ENCODE measurements at regions not wholly inside any gene's neighbourhood (a gene's known extent, or its start where the extent isn't known, plus 50 kb on each side); places are given as distances from the start of the nearest gene placed in this dataset.
A peak's percentile ranks its signal among the peaks of the same experiment; 100 is the strongest.
"Not testable (repeated sequence)": the region's sequence is repeated elsewhere in the genome, so short reads cannot be mapped to it uniquely, and the experiment has no call there.

DNA sequence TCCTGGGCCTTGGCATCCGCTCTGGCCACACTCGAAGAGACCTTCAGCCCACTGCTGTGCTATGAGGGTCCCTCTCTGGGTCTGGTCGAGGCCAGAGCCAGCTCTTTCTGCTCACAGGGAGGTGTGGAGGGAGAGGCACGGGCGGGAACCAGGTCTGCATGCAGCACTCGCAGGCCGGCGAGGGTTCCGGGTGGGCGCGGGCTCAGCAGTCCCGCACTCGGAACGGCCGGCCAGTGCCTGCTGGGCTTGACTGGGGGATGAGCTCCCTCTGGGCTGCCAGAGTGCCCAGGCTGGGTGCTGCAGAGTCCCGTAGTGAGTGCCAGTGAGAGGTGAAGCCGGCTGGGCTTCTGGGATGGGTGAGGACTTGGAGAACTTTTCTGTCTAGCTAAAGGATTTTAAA lies 882.7 kb downstream of the XPNPEP1 start:
- DNase-seq: no peak

DNA sequence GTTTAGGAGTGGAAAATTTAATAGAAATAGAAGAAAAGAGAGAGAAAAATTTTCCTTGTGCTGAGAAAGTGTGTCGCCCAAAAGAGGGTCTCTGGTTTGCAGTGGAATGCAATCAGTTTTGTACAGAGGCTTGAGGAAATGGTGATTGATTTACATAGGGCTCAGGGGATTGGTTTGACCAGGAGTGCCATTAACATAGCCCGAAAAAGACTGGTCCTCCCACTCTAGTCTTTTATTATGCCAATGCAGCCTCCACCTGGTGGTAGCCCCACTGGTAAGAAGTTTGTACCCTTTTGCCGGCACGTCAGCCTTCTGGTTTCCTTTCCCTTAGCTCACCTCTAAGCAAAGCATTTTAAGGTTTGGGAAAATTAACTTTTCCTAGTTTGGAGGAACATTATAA lies 885.3 kb downstream of the XPNPEP1 start:
- no peak for DNase-seq

DNA sequence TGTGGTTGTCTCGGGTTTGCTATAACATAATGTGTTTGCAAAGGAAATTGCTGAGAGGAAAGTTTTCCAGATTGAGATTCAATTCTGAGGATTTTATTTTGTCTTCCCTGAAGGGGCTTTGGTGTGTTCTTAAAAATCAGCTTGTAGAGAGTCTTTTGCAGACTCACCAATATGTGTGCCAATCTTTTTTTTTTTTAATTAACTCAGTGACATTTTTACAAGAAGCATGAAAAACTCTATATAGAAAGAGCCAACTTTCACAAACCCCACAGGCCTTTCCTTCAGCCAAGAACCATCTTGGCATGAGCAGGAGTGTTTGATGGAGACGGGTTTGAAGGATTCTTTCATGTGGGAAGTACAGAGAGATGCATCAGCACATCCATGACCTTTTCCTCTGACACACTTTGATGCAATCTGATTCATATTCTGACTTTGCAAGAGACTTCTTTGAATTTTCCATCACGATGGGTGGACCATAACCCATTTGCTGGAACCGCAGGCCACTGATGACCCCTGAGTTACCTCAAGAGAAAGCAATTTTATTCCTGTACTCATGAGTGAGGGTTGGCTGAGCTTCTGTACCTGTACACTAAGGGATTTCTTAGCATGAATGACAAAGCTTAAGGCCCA lies 892.6 kb downstream of the XPNPEP1 start:
- no peak for DNase-seq

DNA sequence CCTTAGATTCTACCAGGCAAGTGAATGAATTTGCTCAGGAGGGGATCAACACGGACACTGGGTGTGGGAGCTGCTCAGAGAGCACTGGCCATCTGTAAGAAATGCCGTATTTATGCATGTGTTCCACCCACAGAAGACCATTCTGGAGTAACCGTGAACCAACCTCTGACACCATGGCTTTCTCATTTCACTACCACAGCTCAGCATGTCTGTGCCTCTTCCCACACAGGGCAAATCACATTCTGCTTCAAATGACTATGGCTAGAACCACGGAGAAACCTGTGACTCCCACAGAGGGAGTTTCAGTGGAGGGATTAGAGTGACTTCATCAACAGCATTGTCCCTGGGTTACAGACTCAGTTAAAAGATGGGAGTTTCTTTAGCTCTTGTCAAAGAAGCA lies 893.4 kb downstream of the XPNPEP1 start:
- DNase-seq: no peak

DNA sequence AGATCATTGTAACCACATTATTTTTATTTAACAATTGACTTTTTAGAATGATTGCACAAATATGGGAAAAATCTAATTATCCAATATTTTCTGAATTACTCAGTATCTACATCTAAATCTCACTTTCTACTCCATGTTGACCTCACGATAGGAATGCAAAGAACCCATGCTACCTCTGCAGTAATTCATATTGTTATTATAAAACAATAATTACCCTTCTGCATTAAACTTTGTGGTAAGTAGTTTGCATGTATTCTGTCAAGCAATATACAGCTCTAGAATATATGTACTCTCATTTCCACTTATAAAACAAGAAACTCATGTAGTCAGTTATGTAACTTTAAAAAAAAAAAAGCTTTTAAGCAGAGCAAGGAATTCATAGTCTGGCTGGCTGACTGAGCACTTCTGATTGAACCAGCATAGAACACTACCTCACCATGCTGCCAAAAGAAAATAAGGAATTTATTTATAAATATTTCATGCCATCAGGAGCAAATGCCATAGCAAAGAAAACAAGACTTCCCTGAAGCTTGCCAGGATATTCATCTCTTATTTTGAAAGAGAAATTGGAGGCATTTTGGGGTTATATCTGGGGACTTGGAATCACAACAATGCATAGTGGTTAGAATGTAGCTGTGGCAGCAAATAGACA lies 895.7 kb downstream of the XPNPEP1 start:
- DNase-seq: no peak

DNA sequence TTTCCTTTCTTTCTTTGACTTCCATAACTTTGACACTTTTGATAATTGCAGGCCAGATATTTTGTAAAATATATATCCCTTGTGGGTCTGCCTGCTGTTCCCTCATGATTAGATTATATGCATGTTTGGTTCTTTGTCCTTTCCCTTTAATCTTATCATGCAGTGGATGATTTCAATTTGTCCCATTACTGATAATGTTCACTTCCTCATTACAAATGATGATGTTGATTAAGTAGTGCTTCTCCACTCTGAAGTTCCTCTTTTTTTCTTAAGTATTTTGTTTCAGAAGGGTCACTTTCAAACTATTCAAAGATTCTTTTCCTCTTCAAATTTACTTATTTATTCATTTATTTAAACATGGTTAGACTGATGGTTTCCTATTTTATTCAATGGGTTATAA lies 898.1 kb downstream of the XPNPEP1 start:
- DNase-seq: no peak

DNA sequence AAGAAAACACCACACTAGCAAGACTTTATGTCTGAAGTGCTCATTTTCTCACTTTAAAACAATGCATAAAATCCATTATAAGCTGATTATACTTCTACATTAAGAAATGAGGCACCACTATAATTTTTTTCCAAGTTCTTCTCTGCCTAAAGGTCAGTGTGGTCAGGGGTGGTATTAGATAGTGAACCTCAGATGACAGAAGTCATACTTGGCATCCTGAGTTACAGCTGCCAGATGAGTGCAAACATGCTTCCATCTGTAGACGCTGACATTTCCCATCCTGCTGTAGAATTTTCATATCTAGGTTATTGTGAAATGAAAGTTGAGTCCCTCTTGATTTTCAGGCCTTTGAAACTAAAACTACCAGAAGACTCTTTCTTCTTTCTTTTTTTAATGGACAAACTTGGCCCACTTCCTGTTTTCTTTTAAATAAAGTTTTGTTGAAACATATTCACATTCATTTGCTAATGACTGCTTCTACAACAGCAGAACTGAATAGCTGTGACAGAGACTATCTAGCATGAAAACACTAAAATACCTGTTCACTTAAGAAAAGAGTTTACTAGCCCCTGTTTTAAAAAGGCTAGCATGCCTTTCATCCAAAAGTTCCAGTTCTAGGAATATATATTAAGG lies 900.8 kb downstream of the XPNPEP1 start:
- no peak for DNase-seq

DNA sequence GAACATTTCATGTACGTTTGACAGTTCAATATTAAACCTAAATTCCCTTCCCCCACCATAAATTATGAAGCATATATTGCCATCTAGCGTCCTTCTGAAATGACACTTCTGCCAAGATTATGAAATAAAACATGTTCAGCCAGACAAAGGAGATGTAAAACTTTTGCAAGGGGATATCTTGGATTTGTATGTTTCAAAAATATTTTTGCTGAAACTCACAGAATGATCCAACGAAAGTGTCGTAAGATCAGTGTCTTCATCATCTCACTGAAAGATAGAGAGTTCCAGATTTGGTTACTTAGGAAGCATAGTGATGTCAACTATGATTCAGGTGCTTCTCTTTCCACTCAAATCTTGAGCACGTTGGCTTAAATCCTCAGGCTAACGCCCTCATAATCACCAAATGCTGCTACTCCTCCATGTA lies 904.3 kb downstream of the XPNPEP1 start:
- no peak for DNase-seq

DNA sequence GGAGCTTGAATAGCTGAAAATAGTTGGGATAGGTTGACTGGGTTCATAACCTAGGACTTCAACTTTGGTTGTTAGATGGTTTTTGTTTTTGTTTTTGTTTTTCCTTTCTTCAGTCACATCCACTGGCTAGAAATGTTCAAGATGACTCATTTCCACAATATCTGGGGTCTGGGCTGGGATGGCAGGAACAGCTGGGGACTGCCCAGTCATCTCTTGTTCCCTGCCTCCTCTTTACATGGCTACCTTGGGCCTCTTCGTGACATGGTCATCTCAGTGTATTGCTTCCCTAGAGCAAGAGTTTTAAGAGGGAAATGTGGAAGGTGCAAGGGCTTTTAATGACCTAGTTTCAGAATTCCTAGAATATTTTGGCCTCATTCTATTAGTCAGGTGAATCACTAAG lies 915.8 kb downstream of the XPNPEP1 start:
- no peak for DNase-seq

DNA sequence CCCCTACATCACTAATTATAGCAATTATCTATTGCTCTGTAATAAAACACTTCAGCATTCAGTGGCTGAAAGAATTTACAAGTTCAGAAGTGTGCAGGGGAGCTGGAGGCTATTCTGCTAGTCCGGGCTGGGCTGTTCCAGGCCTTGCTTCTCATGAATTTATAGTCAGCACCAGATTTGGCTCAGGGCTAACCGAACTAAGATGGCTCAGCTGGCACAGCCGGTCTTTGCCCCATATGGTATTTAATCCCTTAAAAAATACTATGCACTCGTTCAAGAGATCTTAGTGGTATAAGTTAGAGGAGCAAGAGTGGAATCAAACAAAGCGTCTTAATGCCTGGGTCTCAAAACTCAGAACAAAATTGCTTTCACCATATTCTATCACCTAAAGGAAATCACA lies 932.9 kb downstream of the XPNPEP1 start:
- DNase-seq: no peak

DNA sequence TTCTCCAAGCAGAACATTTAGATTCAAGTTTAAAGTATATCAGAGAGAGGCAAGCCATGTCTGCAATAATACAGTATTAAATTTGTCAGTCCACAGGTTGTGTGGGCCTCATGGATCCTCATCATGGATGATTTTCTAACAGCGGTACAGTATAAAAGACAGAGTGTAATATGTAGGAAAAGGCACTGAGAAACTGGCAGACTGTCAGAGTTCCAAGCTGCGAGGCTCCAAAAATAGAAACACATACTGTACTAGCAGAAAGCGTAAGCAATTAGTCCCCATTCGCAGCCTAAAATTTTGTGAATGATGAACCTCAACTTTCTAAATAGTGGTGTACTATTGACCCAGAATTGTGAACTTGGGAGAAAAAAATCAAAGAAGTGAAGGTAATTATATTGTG lies 933.3 kb downstream of the XPNPEP1 start:
- DNase-seq: no peak

DNA sequence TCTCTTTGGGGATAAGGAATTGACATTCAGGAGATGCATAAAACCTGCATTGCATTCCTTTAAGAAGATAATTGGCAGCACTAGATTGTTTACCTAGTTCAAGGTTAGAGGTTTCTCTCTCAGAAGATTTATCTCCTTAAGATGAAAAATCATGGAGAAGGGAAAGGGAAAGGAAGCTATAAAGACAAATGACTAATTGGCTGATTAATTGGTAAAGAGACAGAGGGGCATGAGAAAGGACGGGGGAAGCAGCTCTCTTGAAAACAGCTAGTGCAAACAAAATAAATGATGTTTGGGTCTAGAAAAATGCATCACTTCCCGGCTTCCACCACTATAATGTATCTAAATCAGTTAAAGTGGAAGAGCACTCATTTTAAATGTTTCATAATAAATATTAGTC lies 941.2 kb downstream of the XPNPEP1 start:
- DNase-seq: no peak

DNA sequence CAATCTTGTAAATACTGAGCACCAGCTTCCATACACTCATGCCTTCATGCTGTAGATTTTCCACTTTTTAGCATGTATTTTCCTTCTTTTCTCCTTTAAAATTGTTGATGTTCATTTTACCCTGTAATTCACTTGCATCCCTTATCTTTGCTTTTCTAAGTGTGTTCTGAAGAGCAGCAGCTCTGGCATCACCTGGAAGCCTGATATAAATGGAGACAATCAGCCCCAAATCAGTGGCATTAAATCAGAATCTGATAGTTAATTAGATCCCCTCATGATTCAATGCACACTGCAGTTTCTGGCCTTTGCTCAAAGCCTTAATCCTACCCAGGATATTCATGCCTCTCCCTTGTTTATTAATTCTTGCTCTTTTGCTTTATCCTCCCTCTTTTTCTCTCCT lies 942.4 kb downstream of the XPNPEP1 start:
- no peak for DNase-seq

DNA sequence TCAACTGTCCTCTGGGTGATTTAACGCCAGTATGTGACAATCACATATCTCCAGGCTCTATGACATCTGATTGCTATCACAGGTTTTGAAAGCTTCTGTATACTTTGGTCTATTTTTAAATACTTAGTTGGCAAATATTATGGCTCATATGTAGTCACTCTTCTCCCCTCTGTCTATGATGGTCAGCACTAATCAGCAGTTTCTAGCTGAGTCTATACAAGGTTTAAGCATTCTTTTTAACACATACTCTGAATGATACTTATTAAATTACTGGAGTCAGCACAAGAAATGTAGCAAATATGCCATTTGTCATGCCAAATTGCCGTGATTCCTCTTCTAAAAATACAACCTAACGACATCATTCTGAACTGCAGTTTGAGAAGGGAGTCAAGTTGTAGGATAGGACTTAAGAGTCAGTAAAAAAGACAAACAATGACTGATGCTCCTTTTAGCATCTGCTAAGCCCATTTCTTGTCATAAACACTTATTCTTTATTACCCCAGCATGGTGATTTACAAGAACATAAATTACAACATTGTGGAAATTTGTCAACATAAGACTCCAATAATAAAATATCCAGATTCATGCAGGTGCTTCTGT lies 947.8 kb downstream of the XPNPEP1 start:
- DNase-seq: no peak

DNA sequence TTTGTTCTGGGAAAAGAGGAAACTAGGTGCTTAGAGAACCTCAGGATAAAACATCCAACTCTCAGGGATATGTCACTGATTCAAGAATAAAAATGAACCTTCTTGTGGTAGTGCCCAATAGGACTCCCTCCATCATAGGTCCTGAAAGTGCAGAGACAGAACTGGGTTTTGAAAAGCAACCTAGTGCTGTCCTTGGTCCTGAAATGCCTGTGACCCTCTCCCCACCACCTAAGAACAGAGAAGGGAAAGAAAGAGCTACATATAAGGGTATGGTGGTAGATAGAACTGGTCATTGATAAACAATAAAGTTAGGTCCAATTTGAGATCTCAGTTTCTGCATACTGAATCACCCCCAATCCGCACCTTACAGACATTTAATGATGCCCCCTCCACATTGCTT lies 953.3 kb downstream of the XPNPEP1 start:
- peak; percentile 9 for DNase-seq

DNA sequence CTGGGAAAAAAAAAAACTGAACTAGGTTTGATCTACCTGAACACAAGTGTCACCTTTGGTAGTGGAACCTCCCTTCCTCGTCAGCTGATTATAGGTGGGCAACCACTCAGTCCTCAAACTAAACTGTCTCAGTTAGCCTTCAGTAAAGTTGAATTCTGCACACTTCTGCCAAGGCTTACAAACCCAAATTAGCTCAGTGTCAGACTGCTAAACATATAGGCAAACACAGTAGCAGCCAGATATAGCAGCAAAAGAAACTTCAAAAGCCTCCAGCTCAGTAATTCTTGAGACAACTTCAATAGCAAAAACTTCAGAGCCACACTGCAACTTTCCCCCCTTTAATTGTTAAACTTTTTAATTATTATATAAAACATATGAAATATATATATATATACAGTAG lies 956.9 kb downstream of the XPNPEP1 start:
- DNase-seq: no peak

DNA sequence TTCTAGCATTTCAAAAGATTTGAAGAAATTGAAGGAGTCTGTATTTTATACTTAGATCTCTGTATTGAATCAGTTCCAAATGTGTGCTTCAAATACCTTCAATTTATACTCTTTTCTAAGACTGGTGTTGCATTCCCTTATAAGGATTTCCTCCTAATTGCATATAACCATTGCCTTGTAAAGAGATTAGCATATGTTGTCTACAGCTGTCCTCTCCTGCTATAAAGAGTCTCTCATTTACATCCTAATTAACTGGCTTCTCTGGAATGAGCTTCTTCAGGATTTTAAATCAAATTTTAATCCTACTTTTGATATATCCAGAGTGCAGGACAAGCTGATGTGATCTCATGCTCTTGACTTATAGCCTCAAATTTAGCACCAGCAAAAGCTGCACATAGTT lies 957.3 kb downstream of the XPNPEP1 start:
- no peak for DNase-seq

DNA sequence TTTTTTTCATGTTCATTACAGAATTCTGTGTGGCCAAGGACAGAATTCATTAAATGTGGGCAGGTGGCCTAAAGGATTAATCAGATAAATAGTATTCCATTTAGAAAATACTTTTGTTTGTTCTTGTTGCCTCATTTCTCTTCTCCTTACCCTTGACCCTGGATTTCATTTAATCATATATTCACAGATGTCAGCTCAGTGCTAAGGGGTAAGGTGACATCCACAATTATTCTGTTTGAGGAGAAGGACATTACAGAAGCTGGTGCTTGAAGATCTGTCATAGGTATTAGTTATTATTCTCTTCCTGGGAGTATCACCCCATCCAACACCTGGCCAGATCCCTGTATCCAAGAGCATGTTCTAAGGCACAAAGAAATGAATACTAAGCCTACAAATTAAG lies 961.1 kb downstream of the XPNPEP1 start:
- DNase-seq: no peak

DNA sequence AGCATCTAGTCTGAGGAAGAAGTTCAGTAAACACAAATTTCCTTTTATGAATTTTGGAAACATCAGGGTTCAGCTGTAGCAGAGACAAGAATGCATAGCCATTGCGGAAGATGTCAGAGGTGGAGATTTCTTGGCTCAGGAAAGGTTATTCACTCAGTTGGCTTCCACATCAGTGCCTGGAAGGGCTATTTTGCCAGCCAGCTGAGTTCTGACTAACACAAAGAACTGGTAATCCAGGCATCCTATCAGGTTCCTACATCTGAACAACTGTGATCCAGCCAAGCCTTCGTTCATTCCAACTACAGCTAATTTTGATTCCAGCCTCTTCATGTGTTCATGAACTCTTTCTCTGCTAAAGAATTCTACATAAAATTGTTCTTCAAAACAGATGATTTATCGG lies 965.6 kb downstream of the XPNPEP1 start:
- no peak for DNase-seq

DNA sequence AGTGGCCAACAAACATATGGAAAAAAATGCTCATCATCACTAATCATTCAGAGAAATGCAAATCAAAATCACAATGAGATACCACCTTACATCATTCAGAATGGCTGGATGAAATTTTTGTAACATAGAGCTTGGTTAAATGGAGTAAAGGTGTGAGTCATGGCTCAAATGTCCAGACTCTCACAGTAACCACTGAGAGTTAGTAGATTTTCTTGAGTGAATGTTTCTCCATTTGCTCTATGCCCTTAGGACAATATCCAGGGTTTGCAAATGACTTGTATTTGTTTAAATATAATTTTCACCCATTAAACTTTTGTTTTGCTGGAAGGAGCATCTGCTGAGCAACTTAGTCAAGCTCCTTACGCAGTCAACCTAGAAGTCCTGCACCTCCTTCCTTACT lies 967.2 kb downstream of the XPNPEP1 start:
- DNase-seq: no peak

DNA sequence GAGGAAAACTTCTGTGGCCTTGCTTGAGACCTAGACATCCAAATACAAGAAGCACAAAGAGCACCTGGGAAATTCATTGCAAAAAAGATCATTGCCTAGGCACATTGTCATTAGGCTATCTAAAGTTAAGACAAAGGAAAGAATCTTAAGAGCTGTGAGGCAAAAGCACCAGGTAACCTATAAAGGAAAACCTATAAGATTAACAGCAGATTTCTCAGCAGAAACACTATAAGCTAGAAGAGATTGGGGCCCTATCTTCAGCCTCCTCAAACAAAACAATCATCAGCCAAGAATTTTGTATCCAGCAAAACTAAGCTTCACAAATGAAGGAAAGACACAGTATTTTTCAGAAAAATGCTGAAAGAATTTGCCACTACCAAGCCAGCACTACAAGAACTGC lies 1003.3 kb downstream of the XPNPEP1 start:
- not testable (repeated sequence) for DNase-seq

DNA sequence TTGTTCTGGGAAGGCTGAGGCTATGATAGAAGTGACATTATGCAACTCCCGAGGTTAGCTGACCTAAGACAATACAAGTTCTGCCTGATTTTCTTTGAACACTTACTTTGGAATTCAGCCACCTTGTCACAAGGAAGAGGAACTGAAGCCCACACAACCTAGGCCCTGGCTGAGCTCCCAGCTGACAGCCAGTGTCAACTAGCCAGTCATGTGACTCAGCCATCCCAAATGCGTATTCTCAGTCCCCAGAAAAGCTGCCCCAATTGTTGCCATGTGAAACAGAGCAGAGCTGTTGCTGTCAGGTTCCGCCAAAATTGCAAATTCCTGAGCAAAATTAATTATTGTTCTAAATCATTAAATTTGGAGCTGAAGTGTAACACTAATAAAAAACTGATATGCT lies 1010.0 kb downstream of the XPNPEP1 start:
- DNase-seq: no peak

DNA sequence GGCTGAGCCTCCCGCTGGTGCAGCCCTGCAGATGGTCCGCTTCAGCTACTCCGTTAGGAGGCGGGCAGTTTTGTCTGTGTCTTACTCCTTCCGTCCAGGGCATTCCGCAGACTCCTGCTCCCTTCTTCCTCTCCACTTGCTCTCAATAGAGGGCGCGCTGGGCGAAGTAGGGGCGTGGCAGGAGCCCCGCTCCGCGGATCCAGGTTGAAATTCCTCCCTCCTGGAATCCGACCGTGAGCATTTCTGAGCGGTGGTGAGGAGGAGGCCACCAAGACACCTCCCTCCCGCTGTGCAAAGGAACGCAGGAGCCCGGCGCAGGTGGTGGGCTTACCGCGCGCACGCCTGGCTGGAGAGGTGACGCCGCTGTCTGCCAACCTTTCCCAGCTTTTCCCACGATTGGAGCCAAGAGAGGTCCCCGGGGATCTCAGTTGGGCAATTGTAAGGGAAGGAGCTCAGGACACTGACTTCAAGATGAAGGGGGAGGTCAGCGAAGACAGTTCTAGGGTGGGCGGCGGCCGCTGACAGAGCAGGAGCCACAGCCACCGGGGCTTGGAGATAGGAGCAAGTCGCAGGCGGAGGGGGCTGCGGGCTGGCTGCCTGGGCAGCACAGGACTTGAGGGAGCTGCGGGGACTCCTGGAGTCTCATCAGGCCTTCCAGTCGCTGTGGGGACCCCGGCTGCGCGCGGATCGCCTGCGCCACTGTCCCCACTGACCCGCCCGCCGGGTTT lies 1011.3 kb downstream of the XPNPEP1 start:
- DNase-seq: peak; percentile 79

DNA sequence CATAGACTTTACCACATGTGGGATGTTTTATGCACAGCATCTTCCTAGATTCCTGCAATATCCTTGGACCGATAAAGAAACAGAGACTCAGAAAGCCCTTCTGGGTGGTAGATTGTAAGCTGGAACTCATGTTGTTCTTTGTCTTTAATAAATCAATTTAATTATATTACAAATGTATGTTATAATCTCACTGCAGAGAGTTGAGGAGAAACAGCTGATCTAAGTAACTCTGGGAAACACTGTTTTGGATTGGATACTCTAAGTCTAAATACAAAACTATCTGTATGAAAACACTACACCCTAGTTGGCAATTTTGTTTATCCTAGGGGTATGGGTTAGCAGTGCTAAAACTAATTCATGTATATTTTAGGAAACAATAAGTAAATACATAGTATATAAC lies 1015.2 kb downstream of the XPNPEP1 start:
- no peak for DNase-seq
